Stimulated activated CD4-positive, alpha-beta T cell treated with anti-CD3 and anti-CD28 coated beads, Interleukin-12 subunit alpha, Interleukin-12 subunit beta, amount 100 ng/mL, for 48 hours (primary cell): ENCODE measurements at regions not wholly inside any gene's neighbourhood (a gene's known extent, or its start where the extent isn't known, plus 50 kb on each side); places are given as distances from the start of the nearest gene placed in this dataset.

Experiments used
- DNase-seq, 3 donors: peaks; one replicate each; pipeline ENCODE4 v3.0.0-alpha.2; 2020; ENCODE audit warnings: low read depth in 2 of 3, low spot score in 1 of 3

DNA sequence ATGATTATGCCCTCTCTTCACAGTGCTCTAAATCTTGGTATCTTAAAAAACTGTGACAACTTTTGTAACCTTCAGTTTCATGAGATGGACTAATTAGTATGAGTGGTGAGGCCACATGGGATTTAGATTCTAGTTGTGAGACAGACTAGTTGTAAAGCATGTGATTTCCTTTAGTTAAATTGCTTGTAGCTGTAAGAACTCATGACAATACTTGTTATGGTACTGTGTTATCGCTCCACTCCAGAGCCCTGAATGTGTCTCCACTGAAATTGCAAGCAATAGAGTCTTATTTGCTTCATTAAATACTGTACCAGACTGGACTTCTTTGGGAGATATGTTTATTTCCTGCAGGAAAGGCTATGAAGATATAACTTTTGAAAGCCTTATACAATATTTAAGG lies 1198.3 kb upstream of the CDH6 start:
- DNase-seq, result no peak

GRCh38 chr5:29994519-29994918 lies 1199.0 kb upstream of the CDH6 start:
- DNase-seq, result no peak

DNA sequence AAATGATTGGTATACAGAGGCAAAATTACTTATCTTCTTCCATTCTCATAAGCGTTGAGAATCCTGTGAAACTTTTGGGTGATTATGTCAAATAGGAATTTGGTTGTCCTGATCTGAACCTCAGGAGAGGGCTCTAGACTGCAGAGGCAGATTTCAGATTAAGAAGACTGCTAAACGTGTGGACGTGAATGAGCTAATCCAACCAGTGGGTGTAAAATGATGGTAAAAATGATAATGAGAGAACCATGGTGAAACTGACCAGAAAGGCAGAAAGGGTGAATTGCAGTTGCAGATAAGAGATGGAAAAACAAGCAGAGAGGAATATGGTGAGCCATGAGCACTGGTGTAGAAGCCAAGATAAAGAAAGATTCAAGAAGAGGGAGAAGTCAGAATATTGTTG lies 1200.2 kb upstream of the CDH6 start:
- no peak for DNase-seq

DNA sequence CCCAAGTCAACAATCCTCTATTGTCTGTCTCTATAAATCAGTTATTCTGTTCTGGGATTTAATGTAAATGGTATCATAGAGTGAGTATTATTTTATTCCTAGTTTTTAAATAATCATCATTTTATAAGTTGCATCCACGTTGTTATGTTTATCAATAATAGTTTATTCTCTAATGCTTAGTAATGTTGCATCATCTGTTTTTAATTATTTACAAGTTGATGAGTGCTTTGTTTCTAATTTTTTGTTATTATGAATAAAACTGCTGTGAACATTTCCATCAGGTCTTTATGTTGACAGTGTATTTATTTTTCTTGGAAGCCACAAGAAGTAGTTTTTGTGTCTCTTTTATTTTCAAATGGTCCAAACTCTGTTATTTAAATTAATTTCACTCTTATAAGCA lies 1201.2 kb upstream of the CDH6 start:
- no peak for DNase-seq

DNA sequence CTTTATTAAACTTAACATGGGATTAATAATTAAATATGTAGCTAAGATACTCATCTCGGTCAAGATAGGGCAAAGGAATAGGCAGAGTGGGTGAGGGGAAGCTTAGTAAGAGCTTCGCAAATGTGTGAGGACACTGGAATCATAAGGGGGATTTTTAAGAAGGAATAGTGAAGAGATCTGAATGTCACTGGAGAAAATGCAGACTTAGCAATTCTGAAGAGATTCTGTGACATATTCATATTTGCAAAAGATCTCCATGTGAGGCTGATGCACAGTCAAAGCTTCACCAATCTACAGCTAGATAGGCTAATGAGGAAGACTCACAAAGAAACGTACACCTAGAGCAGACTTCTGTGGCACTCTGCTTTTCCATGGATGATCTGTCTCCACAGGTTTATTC lies 1202.8 kb upstream of the CDH6 start:
- no peak for DNase-seq

DNA sequence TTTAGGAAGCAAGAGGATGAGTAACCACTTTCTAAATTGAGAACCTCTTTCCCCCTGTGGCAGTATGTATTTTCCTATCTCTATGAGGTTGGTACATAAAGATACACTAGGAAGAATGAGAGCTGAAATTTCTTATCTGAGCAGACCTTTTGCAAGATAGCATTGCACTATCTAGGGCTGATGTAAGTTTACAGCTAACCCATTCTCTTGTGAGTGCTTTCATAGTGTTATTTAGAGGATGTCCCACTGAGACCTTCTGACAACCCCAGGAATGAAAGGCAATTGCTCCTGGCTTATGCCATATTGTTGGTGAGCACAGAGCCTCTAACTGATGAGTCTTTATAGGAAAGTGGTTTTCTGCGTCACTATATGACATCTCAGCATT lies 1209.3 kb upstream of the CDH6 start:
- no peak for DNase-seq

GRCh38 chr5:29983528-29984155 lies 1209.8 kb upstream of the CDH6 start:
- DNase-seq, result no peak

DNA sequence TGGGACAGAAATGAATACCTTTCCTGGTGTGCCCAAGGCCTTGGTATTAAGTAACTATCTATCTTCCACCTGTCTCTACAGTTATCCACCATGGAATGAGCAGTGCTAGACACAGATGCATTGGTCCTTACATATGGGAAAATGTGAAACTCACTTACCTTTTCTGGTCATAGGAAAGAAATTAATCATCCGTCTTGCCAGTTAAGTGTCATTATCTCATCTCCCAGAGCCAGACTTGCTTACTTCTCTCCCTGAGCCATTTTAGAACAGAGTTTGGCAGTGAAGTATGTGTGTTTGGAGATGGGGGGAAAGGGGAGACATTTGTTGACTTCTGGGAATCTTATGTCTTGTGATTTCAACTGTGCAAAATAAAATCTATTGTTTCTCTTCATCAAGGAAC lies 1211.0 kb upstream of the CDH6 start:
- DNase-seq, result no peak

DNA sequence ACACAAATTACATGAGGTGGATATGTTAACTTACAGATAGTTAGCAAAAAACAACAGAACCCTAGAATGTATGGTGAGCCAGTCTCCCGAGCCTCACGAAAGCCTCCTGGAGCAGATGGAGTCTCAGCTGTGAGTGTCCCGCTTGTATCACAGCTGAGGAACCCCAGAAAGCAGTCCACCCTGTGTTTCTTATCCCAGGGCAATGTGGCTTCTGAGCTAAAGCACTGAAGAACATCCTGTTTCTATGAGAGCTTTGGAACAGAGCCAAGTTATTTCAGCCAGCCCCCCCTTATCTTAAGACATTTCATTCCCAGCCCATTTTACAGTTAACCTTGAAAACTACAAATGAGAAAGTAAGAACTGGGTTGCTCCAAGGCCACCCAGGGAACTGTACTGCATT lies 1220.9 kb upstream of the CDH6 start:
- no peak for DNase-seq

DNA sequence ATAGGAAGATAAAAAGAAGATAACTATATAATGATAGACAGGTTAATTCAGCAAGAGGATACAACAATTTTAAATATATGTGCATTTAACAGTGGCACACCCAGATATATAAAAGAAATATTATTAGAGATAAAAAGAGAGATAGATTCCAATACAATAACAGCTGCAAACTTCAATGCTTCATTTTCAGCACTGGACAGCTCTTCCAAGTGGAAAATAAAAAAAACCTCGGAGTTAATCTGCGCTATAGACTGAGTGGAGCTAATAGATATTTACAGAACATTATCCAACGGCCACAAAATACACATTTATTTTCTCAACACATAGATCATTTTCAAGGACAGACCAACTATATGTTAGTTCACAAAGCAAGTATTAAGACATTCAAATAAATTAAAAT lies 1229.5 kb upstream of the CDH6 start:
- DNase-seq, result no peak

- DNase-seq, result no peak
Observed at GRCh38 chr5:29960323-29960722, 1233.2 kb upstream of the CDH6 start.

- DNase-seq, result no peak
Observed at GRCh38 chr5:29950416-29951145, 1242.9 kb upstream of the CDH6 start.

- no peak for DNase-seq
Observed at GRCh38 chr5:29949301-29949872, 1244.1 kb upstream of the CDH6 start.

DNA sequence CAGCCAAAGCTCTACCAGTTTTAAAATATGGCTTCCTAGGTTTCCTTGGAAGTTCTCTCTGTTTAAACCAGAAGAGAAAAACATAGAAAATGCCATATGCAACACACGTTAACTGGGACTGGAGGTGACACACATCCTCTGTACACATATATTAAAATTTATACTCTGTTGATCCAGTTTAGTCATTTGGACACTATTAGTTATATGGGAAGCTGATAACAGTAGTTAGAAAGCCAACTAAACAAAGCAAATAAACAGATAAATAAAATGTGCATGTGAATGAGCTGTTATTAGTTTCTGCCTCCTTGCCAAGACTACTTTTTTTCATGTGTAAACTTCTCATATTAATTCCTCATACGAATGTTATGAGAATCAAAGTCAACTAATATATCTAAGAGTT lies 1249.2 kb upstream of the CDH6 start:
- no peak for DNase-seq

- no peak for DNase-seq
Observed at GRCh38 chr5:29942089-29942488, 1251.4 kb upstream of the CDH6 start.

DNA sequence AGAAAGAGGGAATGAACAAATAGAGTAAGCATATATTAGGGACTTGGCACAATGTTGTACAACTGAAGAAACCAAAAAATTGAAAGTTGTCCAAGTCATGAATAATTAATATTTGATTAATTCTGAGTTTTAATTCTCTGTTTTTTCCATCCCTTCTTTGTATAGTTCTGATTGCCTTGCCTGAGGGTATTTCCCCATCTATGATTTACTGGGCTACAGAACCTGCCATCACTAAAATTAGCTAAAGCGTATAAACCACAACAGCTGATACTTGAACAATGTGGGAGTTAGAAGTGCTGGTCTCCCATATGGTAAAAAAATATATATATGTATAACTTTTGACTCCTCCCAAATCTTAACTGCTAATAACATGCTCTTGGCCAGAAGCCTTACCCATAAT lies 1253.5 kb upstream of the CDH6 start:
- no peak for DNase-seq

- no peak for DNase-seq
Observed at GRCh38 chr5:29935371-29935770, 1258.1 kb upstream of the CDH6 start.

- DNase-seq, result no peak
Observed at GRCh38 chr5:29930316-29930715, 1263.2 kb upstream of the CDH6 start.

DNA sequence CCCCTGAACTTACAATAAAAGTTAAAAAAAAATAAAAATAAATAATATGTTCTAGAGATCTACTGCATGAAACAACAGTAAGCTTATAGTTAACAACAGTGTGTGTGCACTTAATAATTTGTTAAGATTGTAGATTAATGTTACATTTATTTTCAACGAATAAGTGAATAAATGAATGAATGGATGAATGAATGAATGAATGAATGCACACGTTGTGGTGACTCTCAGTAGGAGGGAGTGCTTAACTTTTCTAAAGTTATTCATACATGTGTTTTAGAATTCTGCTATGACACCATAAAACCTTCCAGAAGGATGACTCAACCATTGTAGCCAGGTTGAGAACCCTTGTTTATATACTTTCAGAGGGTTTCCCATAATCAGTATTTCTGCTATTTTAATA lies 1269.4 kb upstream of the CDH6 start:
- DNase-seq, result no peak

GRCh38 chr5:29905626-29906353 lies 1287.7 kb upstream of the CDH6 start:
- no peak for DNase-seq

DNA sequence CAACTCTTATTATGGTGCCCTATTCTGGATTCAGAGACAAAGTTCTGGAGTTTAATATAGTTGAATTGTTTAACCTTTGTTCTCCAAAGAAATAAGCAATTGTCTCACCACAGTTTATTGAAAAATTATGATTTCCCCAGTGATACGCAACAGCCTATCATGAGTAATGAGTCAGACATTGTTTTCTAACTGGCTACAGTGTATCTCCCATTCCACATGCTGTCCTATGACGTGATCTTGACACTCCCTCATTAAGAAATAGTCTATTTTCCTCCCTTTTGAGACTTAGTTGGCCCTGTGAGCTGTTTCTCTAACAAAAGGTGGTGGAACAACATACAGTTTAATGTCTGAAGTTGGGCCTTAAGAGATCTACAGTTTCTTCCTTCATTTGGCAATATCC lies 1290.6 kb upstream of the CDH6 start:
- DNase-seq, result no peak

GRCh38 chr5:29899583-29899982 lies 1293.9 kb upstream of the CDH6 start:
- DNase-seq, result no peak
